GM12891 (cell line): ENCODE measurements at regions not wholly inside any gene's neighbourhood (a gene's known extent, or its start where the extent isn't known, plus 50 kb on each side); places are given as distances from the start of the nearest gene placed in this dataset.

Experiments used
- PAX5 ChIP-seq: IDR thresholded peaks from 2 replicates; pipeline ENCODE4 v1.6.1; 2011; ENCODE audit warnings: low read length, moderate library complexity, mild to moderate bottlenecking; ENCODE audit not compliant: insufficient read depth, severe bottlenecking
- POLR2A ChIP-seq: IDR thresholded peaks from 2 replicates; pipeline ENCODE4 v1.6.1; 2011; ENCODE audit warnings: low read depth, low read length, control low read depth
- POLR2AphosphoS5 ChIP-seq: IDR thresholded peaks from 2 replicates; pipeline ENCODE4 v1.6.1; 2011; ENCODE audit warnings: low read depth, low read length, control low read depth
- POU2F2 ChIP-seq: IDR thresholded peaks from 2 replicates; pipeline ENCODE4 v1.6.1; 2011; ENCODE audit warnings: low read depth, mild to moderate bottlenecking, control low read depth, low read length, moderate library complexity
- SPI1 ChIP-seq: IDR thresholded peaks from 2 replicates; pipeline ENCODE4 v1.6.1; 2011; ENCODE audit warnings: low read depth, low read length, control low read depth
- TAF1 ChIP-seq: IDR thresholded peaks from 2 replicates; pipeline ENCODE4 v1.6.1; 2011; ENCODE audit warnings: low read depth, low read length, control low read depth

GRCh38 chr15:29392358-29392757 is 122.7 kb upstream of the NSMCE3 start:
- no peak for TF ChIP-seq POLR2AphosphoS5
- no peak for TF ChIP-seq POLR2A
- TF ChIP-seq SPI1, result no peak
- TF ChIP-seq PAX5, result no peak
- no peak for TF ChIP-seq TAF1
- TF ChIP-seq POU2F2, result no peak
